ENCODE measurements at regions not wholly inside any gene's neighbourhood (a gene's known extent, or its start where the extent isn't known, plus 50 kb on each side); places are given as distances from the start of the nearest gene placed in this dataset.

DNA sequence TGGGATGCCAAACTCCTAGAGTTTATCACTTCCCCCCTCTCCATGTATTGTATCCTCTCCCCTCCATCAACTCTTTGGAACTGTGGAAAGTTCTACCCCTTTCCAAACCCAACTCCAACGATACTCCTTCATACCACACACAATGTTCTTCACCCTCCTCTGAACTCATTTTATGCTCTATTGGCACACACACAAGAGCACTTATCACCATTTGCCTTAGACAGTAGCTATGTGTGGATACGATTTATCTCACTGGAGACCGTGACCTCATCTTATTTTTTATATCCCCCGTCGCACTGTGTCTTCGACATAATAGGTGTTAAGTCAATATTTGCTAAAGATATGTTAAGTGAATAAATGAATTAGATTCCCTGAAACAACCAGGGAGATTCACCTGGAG lies 316.5 kb upstream of the PROK2 start:
- TF ChIP-seq EZH2phosphoT487 (IDR thresholded peaks at IDR 0.05) = no peak
- TF ChIP-seq, protein P1, sequence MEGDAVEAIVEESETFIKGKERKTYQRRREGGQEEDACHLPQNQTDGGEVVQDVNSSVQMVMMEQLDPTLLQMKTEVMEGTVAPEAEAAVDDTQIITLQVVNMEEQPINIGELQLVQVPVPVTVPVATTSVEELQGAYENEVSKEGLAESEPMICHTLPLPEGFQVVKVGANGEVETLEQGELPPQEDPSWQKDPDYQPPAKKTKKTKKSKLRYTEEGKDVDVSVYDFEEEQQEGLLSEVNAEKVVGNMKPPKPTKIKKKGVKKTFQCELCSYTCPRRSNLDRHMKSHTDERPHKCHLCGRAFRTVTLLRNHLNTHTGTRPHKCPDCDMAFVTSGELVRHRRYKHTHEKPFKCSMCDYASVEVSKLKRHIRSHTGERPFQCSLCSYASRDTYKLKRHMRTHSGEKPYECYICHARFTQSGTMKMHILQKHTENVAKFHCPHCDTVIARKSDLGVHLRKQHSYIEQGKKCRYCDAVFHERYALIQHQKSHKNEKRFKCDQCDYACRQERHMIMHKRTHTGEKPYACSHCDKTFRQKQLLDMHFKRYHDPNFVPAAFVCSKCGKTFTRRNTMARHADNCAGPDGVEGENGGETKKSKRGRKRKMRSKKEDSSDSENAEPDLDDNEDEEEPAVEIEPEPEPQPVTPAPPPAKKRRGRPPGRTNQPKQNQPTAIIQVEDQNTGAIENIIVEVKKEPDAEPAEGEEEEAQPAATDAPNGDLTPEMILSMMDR (IDR thresholded peaks at IDR 0.05) = no peak
- TF ChIP-seq EZH2 (IDR thresholded peaks at IDR 0.05) = no peak
